GM21717 (cell line): ENCODE measurements at regions not wholly inside any gene's neighbourhood (a gene's known extent, or its start where the extent isn't known, plus 50 kb on each side); places are given as distances from the start of the nearest gene placed in this dataset.
"Not testable (repeated sequence)": the region's sequence is repeated elsewhere in the genome, so short reads cannot be mapped to it uniquely, and the experiment has no call there.

Experiments
- ATAC-seq: cut with Tn5 transposase; IDR thresholded peaks from one replicate; pipeline ENCODE4 v1.9.1; 2021; ENCODE audit warnings: mild to moderate bottlenecking, moderate library complexity; ENCODE audit not compliant: unreplicated experiment

GRCh38 chr2:33958591-33958990 lies 359.5 kb upstream of the FAM98A start:
- ATAC-seq: no peak

GRCh38 chr2:33949371-33949770 lies 350.3 kb upstream of the FAM98A start:
- ATAC-seq: no peak

GRCh38 chr2:33946193-33946592 lies 347.1 kb upstream of the FAM98A start:
- no peak for ATAC-seq

- ATAC-seq: no peak
Measured at GRCh38 chr2:33933203-33933602, 334.1 kb upstream of the FAM98A start.

- no peak for ATAC-seq
Measured at GRCh38 chr2:33931164-33931563, 332.1 kb upstream of the FAM98A start.

- ATAC-seq: peak; percentile 95
Measured at GRCh38 chr2:33929467-33929866, 330.4 kb upstream of the FAM98A start.

- ATAC-seq: no peak
Measured at GRCh38 chr2:33927756-33928155, 328.7 kb upstream of the FAM98A start.

GRCh38 chr2:33925311-33925710 lies 326.2 kb upstream of the FAM98A start:
- no peak for ATAC-seq

GRCh38 chr2:33924586-33925169 lies 325.6 kb upstream of the FAM98A start:
- ATAC-seq: no peak

GRCh38 chr2:33917252-33917651 lies 318.2 kb upstream of the FAM98A start:
- ATAC-seq: no peak

GRCh38 chr2:33913071-33913616 lies 314.0 kb upstream of the FAM98A start:
- ATAC-seq: no peak

GRCh38 chr2:33911327-33911726 lies 312.2 kb upstream of the FAM98A start:
- no peak for ATAC-seq

GRCh38 chr2:33909945-33910695 lies 311.0 kb upstream of the FAM98A start:
- ATAC-seq: no peak

- ATAC-seq: no peak
Measured at GRCh38 chr2:33907866-33908265, 308.8 kb upstream of the FAM98A start.

GRCh38 chr2:33906129-33906528 lies 307.0 kb upstream of the FAM98A start:
- ATAC-seq: not testable (repeated sequence)

GRCh38 chr2:33904801-33905200 lies 305.7 kb upstream of the FAM98A start:
- no peak for ATAC-seq

GRCh38 chr2:33903701-33904100 lies 304.6 kb upstream of the FAM98A start:
- no peak for ATAC-seq

GRCh38 chr2:33903215-33903614 lies 304.1 kb upstream of the FAM98A start:
- ATAC-seq: no peak

GRCh38 chr2:33900610-33901009 lies 301.5 kb upstream of the FAM98A start:
- ATAC-seq: no peak

GRCh38 chr2:33897741-33898140 lies 298.6 kb upstream of the FAM98A start:
- ATAC-seq: no peak

GRCh38 chr2:33893824-33894223 lies 294.7 kb upstream of the FAM98A start:
- ATAC-seq: no peak

- ATAC-seq: no peak
Measured at GRCh38 chr2:33891616-33892015, 292.5 kb upstream of the FAM98A start.
